ENCODE measurements at regions not wholly inside any gene's neighbourhood (a gene's known extent, or its start where the extent isn't known, plus 50 kb on each side); places are given as distances from the start of the nearest gene placed in this dataset.

DNA sequence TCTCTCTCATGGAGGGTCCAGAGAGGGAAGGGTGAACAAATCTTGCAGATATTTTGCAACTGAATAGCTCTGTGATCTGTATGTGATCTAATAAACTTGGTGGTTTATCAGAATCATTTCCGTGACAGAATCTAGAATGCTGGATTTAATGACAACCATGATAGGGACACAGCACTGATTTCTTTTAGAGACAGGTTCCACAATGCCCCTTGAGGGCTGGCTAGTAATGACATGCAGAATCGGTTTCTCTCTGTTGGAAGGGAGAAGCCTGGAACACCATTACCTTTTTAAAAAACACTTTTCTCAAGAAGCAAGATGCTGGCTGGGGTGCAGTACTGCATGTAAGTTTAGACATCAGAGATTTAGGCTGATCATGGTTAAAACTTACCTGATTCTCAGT lies 313.4 kb downstream of the CDH26 start:
- no peaks in the 10 kb centered on the region for H3K36me3 ChIP-seq (ENCODE audit: control insufficient read depth in 2 of 2, insufficient read depth in 1 of 2, low read length in 2 of 2)
- TF ChIP-seq ZNF585B (tag by site-specific recombination; IDR thresholded peaks at IDR 0.05) (no peak), ZBTB8A (tag by site-specific recombination; IDR thresholded peaks at IDR 0.05) (no peak), PRDM1 (tag by site-specific recombination; IDR thresholded peaks at IDR 0.05) (no peak), ZSCAN30 (tag by site-specific recombination; IDR thresholded peaks at IDR 0.05) (no peak), ZNF701 (tag by site-specific recombination; IDR thresholded peaks at IDR 0.05) (no peak), ZNF76 (tag by site-specific recombination; IDR thresholded peaks at IDR 0.05; ENCODE audit: borderline replicate concordance, low read depth) (no peak), ZNF23 (tag by site-specific recombination; IDR thresholded peaks at IDR 0.05; ENCODE audit: borderline replicate concordance) (no peak), ZNF837 (tag by site-specific recombination; IDR thresholded peaks at IDR 0.05) (no peak), ZNF658 (tag by site-specific recombination; IDR thresholded peaks at IDR 0.05) (no peak)
- TF ChIP-seq, protein P1, sequence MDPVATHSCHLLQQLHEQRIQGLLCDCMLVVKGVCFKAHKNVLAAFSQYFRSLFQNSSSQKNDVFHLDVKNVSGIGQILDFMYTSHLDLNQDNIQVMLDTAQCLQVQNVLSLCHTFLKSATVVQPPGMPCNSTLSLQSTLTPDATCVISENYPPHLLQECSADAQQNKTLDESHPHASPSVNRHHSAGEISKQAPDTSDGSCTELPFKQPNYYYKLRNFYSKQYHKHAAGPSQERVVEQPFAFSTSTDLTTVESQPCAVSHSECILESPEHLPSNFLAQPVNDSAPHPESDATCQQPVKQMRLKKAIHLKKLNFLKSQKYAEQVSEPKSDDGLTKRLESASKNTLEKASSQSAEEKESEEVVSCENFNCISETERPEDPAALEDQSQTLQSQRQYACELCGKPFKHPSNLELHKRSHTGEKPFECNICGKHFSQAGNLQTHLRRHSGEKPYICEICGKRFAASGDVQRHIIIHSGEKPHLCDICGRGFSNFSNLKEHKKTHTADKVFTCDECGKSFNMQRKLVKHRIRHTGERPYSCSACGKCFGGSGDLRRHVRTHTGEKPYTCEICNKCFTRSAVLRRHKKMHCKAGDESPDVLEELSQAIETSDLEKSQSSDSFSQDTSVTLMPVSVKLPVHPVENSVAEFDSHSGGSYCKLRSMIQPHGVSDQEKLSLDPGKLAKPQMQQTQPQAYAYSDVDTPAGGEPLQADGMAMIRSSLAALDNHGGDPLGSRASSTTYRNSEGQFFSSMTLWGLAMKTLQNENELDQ (tag by site-specific recombination; IDR thresholded peaks at IDR 0.05; ENCODE audit: low read depth): no peak
- TF ChIP-seq, protein P2, sequence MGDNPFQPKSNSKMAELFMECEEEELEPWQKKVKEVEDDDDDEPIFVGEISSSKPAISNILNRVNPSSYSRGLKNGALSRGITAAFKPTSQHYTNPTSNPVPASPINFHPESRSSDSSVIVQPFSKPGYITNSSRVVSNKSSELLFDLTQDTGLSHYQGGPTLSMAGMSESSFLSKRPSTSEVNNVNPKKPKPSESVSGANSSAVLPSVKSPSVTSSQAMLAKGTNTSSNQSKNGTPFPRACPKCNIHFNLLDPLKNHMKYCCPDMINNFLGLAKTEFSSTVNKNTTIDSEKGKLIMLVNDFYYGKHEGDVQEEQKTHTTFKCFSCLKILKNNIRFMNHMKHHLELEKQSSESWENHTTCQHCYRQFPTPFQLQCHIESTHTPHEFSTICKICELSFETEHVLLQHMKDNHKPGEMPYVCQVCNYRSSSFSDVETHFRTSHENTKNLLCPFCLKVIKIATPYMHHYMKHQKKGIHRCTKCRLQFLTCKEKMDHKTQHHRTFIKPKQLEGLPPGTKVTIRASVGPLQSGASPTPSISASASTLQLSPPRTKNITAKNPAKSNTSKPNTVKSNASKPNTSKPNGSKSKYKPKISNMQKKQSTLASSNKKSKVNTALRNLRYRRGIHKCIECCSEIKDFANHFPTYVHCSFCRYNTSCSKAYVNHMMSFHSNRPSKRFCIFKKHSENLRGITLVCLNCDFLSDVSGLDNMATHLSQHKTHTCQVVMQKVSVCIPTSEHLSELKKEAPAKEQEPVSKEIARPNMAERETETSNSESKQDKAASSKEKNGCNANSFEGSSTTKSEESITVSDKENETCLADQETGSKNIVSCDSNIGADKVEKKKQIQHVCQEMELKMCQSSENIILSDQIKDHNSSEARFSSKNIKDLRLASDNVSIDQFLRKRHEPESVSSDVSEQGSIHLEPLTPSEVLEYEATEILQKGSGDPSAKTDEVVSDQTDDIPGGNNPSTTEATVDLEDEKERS (tag by site-specific recombination; IDR thresholded peaks at IDR 0.05): no peak
- TF ChIP-seq, protein P3, sequence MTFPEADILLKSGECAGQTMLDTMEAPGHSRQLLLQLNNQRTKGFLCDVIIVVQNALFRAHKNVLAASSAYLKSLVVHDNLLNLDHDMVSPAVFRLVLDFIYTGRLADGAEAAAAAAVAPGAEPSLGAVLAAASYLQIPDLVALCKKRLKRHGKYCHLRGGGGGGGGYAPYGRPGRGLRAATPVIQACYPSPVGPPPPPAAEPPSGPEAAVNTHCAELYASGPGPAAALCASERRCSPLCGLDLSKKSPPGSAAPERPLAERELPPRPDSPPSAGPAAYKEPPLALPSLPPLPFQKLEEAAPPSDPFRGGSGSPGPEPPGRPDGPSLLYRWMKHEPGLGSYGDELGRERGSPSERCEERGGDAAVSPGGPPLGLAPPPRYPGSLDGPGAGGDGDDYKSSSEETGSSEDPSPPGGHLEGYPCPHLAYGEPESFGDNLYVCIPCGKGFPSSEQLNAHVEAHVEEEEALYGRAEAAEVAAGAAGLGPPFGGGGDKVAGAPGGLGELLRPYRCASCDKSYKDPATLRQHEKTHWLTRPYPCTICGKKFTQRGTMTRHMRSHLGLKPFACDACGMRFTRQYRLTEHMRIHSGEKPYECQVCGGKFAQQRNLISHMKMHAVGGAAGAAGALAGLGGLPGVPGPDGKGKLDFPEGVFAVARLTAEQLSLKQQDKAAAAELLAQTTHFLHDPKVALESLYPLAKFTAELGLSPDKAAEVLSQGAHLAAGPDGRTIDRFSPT (tag by site-specific recombination; IDR thresholded peaks at IDR 0.05): no peak
- TF ChIP-seq, protein P4, sequence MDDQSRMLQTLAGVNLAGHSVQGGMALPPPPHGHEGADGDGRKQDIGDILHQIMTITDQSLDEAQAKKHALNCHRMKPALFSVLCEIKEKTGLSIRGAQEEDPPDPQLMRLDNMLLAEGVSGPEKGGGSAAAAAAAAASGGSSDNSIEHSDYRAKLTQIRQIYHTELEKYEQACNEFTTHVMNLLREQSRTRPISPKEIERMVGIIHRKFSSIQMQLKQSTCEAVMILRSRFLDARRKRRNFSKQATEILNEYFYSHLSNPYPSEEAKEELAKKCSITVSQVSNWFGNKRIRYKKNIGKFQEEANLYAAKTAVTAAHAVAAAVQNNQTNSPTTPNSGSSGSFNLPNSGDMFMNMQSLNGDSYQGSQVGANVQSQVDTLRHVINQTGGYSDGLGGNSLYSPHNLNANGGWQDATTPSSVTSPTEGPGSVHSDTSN (CRISPR knock-in tag; IDR thresholded peaks at IDR 0.05): no peak
- TF ChIP-seq, protein P5, sequence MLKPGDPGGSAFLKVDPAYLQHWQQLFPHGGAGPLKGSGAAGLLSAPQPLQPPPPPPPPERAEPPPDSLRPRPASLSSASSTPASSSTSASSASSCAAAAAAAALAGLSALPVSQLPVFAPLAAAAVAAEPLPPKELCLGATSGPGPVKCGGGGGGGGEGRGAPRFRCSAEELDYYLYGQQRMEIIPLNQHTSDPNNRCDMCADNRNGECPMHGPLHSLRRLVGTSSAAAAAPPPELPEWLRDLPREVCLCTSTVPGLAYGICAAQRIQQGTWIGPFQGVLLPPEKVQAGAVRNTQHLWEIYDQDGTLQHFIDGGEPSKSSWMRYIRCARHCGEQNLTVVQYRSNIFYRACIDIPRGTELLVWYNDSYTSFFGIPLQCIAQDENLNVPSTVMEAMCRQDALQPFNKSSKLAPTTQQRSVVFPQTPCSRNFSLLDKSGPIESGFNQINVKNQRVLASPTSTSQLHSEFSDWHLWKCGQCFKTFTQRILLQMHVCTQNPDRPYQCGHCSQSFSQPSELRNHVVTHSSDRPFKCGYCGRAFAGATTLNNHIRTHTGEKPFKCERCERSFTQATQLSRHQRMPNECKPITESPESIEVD (tag by site-specific recombination; IDR thresholded peaks at IDR 0.05): no peak
- TF ChIP-seq, protein P6, sequence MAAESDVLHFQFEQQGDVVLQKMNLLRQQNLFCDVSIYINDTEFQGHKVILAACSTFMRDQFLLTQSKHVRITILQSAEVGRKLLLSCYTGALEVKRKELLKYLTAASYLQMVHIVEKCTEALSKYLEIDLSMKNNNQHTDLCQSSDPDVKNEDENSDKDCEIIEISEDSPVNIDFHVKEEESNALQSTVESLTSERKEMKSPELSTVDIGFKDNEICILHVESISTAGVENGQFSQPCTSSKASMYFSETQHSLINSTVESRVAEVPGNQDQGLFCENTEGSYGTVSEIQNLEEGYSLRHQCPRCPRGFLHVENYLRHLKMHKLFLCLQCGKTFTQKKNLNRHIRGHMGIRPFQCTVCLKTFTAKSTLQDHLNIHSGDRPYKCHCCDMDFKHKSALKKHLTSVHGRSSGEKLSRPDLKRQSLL (tag by site-specific recombination; IDR thresholded peaks at IDR 0.05): no peak
- 0 out of 2 replicates have a peak, but pooled peaks cover 3% of the 10 kb centered on the region for H3K4me1 ChIP-seq (ENCODE audit: control insufficient read depth, insufficient read depth, low read length)
- H3K9me3 ChIP-seq (ENCODE audit: control insufficient read depth, insufficient read depth, low read depth, low read length): no peaks in the 10 kb centered on the region
- ChIA-PET POLR2A (no interaction called here), CTCF (interaction anchor here (1.3 to 1.6 kb wide), 2 partner anchors 9 to 26 kb away, joined by 4 to 15 read pairs; no protein-coding TSS in a partner anchor)
- no peak overlapping the region for H3K27ac ChIP-seq (ENCODE audit: extremely low read depth, low read depth, low read length)
- no peak overlapping the region for H3K4me3 ChIP-seq (ENCODE audit: low read depth, low read length)

Data from HEK293 (cell line).